ENCODE measurements at regions not wholly inside any gene's neighbourhood (a gene's known extent, or its start where the extent isn't known, plus 50 kb on each side); places are given as distances from the start of the nearest gene placed in this dataset.

DNA sequence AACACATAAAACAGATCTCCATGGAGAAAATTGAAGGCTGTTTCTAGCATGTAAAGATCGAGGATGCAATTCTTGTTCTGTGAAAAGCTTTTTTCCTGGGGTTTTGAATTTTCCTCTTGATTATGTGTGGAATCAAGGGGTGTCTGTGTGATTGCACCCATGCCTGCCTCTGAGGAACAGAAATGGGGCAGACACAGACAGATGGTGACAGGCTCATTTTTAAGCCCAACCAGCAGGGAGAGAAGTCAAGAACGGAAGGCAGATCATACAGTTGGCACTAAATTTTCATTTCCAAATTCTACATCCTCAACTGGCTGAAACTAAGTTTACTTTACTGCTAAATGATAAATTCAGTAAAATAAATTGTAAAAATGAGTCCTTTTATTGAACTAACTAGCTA lies 1037.7 kb upstream of the KLHL29 start:
- TF ChIP-seq, protein P1, sequence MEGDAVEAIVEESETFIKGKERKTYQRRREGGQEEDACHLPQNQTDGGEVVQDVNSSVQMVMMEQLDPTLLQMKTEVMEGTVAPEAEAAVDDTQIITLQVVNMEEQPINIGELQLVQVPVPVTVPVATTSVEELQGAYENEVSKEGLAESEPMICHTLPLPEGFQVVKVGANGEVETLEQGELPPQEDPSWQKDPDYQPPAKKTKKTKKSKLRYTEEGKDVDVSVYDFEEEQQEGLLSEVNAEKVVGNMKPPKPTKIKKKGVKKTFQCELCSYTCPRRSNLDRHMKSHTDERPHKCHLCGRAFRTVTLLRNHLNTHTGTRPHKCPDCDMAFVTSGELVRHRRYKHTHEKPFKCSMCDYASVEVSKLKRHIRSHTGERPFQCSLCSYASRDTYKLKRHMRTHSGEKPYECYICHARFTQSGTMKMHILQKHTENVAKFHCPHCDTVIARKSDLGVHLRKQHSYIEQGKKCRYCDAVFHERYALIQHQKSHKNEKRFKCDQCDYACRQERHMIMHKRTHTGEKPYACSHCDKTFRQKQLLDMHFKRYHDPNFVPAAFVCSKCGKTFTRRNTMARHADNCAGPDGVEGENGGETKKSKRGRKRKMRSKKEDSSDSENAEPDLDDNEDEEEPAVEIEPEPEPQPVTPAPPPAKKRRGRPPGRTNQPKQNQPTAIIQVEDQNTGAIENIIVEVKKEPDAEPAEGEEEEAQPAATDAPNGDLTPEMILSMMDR (IDR thresholded peaks at IDR 0.05), result no peak
- TF ChIP-seq SIN3A (IDR thresholded peaks at IDR 0.05; ENCODE audit: borderline replicate concordance, insufficient read depth, low read depth, low read length), result no peak

All from Panc1 (cell line).